Tibial artery (tissue), 4 donors: ENCODE measurements at regions not wholly inside any gene's neighbourhood (a gene's known extent, or its start where the extent isn't known, plus 50 kb on each side); places are given as distances from the start of the nearest gene placed in this dataset.
"Not testable (repeated sequence)": the region's sequence is repeated elsewhere in the genome, so short reads cannot be mapped to it uniquely, and the experiment has no call there.

Experiments used
- DNase-seq, 2 donors: peaks; one replicate each; pipeline ENCODE4 v3.0.0-alpha.2; 2019
- H3K27ac ChIP-seq, 2 donors: fragments of 200-600 bp; sonication (generic) in 1 of 2; 1 replicate in 1 of 2; 2 replicates in 1 of 2; pipeline ENCODE4 v1.5.1; 2018 to 2019; ENCODE audit warnings: mild to moderate bottlenecking in 1 of 2
- H3K27me3 ChIP-seq, 2 donors: fragments of 200-600 bp; sonication (generic) in 1 of 2; one replicate each; pipeline versions ENCODE4 v1.5.1 to v1.6.0; 2016 to 2019
- H3K36me3 ChIP-seq, 3 donors: fragments of 200-600 bp; sonication (generic) in 2 of 3; one replicate each; pipeline ENCODE4 v1.5.1; 2016 to 2019; ENCODE audit warnings: mild to moderate bottlenecking in 2 of 3
- H3K4me1 ChIP-seq, 4 donors: fragments of 200-600 bp; sonication (generic) in 2 of 4; 1 replicate in 3 of 4; 2 replicates in 1 of 4; pipeline ENCODE4 v1.5.1; 2016 to 2019
- H3K4me3 ChIP-seq, 2 donors: fragments of 200-600 bp; sonication (generic) in 1 of 2; 1 replicate in 1 of 2; 2 replicates in 1 of 2; pipeline ENCODE4 v1.5.1; 2018 to 2019; ENCODE audit warnings: mild to moderate bottlenecking in 2 of 2
- H3K9me3 ChIP-seq, 3 donors: fragments of 200-600 bp; sonication (generic) in 1 of 3; one replicate each; pipeline ENCODE4 v1.5.1; 2016 to 2019
- CTCF ChIP-seq, 2 experiments: fragments of 200-600 bp in 1 of 2; fragments of 450-650 bp in 1 of 2; IDR thresholded peaks; one replicate each; pipeline ENCODE4 v1.5.1; 2017 to 2019; ENCODE audit warnings: antibody characterized with exemption in 2 of 2, mild to moderate bottlenecking in 1 of 2, moderate library complexity in 1 of 2
- intact Hi-C: fragments of 100-400 bp; cut with DNase I; formaldehyde crosslinking; loops from one replicate; pipeline ENCODE4 v1.15.0; 2023; ENCODE audit warnings: low total_unique reads

DNA sequence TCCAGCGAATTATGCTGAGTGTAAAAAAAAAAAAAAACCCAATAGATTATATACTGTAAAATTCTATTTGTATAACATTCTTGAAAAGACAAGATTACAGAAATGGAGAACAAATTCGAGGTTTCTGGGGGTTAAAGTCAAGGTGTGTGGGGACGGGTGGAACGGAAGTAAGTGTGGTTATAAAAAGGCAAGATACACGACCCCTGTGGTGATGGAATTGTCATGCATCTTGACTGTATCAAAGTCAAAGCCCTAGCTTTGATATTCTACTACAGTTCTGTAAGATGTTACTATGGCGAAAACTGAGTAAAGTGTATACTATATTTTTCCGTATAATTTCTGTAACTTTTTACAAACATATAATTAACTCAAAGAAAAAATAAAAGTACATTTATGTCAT lies 718.2 kb upstream of the PCDH15 start:
- Histone ChIP-seq H3K27me3 (no peaks in the 10 kb centered on the region), H3K4me1 (no peaks in the 10 kb centered on the region), H3K9me3 (no peaks in the 10 kb centered on the region), H3K36me3 (no peaks in the 10 kb centered on the region), H3K4me3 (no peak overlapping the region), H3K27ac (no peak overlapping the region)
- no peak for TF ChIP-seq CTCF (IDR thresholded peaks at IDR 0.05)
- DNase-seq, result no peak
- intact Hi-C loops, result no loop called here

DNA sequence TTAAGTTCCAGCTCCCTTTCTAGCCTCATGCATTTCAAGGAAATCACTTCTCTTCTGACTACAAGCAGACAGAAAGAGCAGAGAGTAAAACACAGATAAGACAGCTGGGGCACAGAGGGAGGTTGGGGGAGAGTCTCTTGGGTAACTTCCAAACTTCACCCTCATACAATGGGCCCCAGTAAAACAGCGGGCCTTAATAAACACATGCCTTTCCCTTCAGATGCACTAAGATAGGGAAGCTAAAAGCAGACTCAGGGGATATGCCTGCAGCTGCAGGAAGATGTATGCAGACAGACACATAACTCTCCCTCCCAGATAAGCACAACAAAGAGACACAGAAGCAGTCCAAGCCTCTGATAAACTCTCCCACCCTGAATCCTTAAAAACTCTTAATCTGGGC lies 717.4 kb upstream of the PCDH15 start:
- intact Hi-C loops, H3K4me1 ChIP-seq, H3K9me3 ChIP-seq, H3K27me3 ChIP-seq, H3K4me3 ChIP-seq, DNase-seq, H3K36me3 ChIP-seq, H3K27ac ChIP-seq: not testable (repeated sequence)

- Histone ChIP-seq H3K27me3 (no peaks in the 10 kb centered on the region), H3K4me3 (no peak overlapping the region), H3K9me3 (no peaks in the 10 kb centered on the region), H3K4me1 (no peaks in the 10 kb centered on the region), H3K27ac (no peak overlapping the region), H3K36me3 (no peaks in the 10 kb centered on the region)
- no peak for DNase-seq
- TF ChIP-seq CTCF (IDR thresholded peaks at IDR 0.05), result no peak
- intact Hi-C loops, result no loop called here
These were observed 708.1 kb upstream of the PCDH15 start for GRCh38 chr10:55509168-55509567.

DNA sequence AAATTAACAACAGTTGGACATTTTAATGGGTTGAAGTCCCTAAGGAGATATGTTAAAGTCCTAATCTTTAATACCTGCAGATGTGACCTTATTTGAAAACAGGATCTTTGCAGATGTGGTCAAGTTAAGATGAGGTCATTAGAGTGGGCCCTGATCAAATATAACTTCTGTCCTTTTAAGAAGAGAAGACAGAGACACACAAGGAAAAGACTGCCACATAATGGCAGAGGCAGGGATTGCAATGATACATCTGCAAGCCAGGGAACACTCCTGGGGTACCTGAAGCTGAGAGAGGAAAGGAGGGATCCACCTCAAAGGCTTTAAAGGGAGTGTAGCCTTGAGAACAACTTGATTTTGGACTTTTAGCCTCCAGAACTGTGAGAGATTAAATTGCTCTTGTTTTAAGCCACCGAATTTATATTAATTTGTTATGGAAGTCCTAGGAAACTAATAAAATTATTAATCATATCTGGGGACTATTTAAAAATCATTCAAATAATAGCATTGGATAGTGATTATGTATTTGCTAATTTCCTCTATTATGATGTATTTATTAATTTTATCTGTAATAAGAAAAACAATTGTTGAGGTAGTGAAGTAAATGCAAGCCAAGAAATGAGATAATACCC lies 700.0 kb upstream of the PCDH15 start:
- H3K4me3 ChIP-seq, result no peak overlapping the region
- peak in 1 of 2 experiments; percentile 20 for TF ChIP-seq CTCF (IDR thresholded peaks at IDR 0.05)
- H3K36me3 ChIP-seq, result no peaks in the 10 kb centered on the region
- intact Hi-C loops, result no loop called here
- H3K9me3 ChIP-seq, result no peaks in the 10 kb centered on the region
- H3K4me1 ChIP-seq, result no peaks in the 10 kb centered on the region
- no peak for DNase-seq
- H3K27me3 ChIP-seq, result no peaks in the 10 kb centered on the region
- H3K27ac ChIP-seq, result no peak overlapping the region

GRCh38 chr10:55497893-55498499 lies 697.0 kb upstream of the PCDH15 start:
- H3K4me3 ChIP-seq, result no peak overlapping the region
- no peak overlapping the region for H3K27ac ChIP-seq
- no peaks in the 10 kb centered on the region for H3K9me3 ChIP-seq
- intact Hi-C loops, result no loop called here
- no peaks in the 10 kb centered on the region for H3K36me3 ChIP-seq
- DNase-seq, result no peak
- TF ChIP-seq CTCF (IDR thresholded peaks at IDR 0.05), result no peak
- no peaks in the 10 kb centered on the region for H3K27me3 ChIP-seq
- H3K4me1 ChIP-seq, result no peaks in the 10 kb centered on the region

DNA sequence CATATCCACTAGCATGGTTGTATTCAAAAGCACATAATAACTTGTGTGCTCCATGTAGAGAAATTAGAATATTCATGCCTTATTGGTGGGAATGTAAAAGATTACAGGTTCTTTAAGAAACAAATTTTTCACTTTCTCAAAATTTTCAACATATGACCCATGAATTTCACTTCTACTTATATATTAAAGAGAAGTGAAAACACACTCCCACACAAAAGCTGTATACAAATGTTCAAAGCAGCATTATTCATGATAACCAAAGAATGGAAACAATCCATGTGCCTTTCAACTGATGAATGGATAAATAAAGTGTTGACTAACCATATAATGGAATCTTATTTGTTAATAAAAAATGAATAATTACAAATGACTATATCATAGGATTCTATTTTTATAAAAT lies 694.5 kb upstream of the PCDH15 start:
- H3K27ac ChIP-seq, result no peak overlapping the region
- intact Hi-C loops, result no loop called here
- TF ChIP-seq CTCF (IDR thresholded peaks at IDR 0.05), result no peak
- H3K4me1 ChIP-seq, result no peaks in the 10 kb centered on the region
- H3K4me3 ChIP-seq, result no peak overlapping the region
- DNase-seq, result no peak
- H3K9me3 ChIP-seq, result no peaks in the 10 kb centered on the region
- no peaks in the 10 kb centered on the region for H3K36me3 ChIP-seq
- no peaks in the 10 kb centered on the region for H3K27me3 ChIP-seq
